HEK293T (cell line): ENCODE measurements at regions not wholly inside any gene's neighbourhood (a gene's known extent, or its start where the extent isn't known, plus 50 kb on each side); places are given as distances from the start of the nearest gene placed in this dataset.

Experiments used
- CTCF ChIA-PET: fragments of 350-600 bp; formaldehyde crosslinking; extraction: SDS; loops from one replicate; lab custom pipeline; 2021; ENCODE audit warnings: antibody characterized with exemption, inconsistent platforms; lab: Yijun Ruan, JAX
- POLR2A ChIA-PET: fragments of 350-600 bp; formaldehyde crosslinking; extraction: SDS; loops from one replicate; lab custom pipeline; 2020; ENCODE audit warnings: antibody characterized with exemption, inconsistent platforms; lab: Yijun Ruan, JAX
- DNase-seq: peaks from one replicate; pipeline ENCODE4 v3.0.0; 2012; ENCODE audit warnings: mixed read lengths; ENCODE audit errors: extremely low spot score
- ARNT ChIP-seq: fragments of 450-650 bp; IDR thresholded peaks from 2 replicates; pipeline ENCODE4 v1.6.1; 2017; ENCODE audit warnings: mild to moderate bottlenecking
- BHLHE40 ChIP-seq: fragments of 450-650 bp; IDR thresholded peaks from 2 replicates; pipeline ENCODE4 v1.6.1; 2016; ENCODE audit warnings: mild to moderate bottlenecking, moderate library complexity, borderline replicate concordance
- CTBP1 ChIP-seq: fragments of 450-650 bp; IDR thresholded peaks from 2 replicates; pipeline ENCODE4 v1.6.1; 2016; ENCODE audit warnings: borderline replicate concordance
- ELF4 ChIP-seq: fragments of 450-650 bp; IDR thresholded peaks from 2 replicates; pipeline ENCODE4 v1.6.1; 2017; ENCODE audit warnings: antibody characterized with exemption
- FOXA1 ChIP-seq: fragments of 450-650 bp; IDR thresholded peaks from 2 replicates; pipeline ENCODE4 v1.6.1; 2016; ENCODE audit warnings: mild to moderate bottlenecking
- FOXK2 ChIP-seq: fragments of 450-650 bp; IDR thresholded peaks from 2 replicates; pipeline ENCODE4 v1.6.1; 2016; ENCODE audit warnings: mild to moderate bottlenecking
- FOXM1 ChIP-seq: fragments of 450-650 bp; IDR thresholded peaks from 2 replicates; pipeline ENCODE4 v1.6.1; 2017; ENCODE audit warnings: mild to moderate bottlenecking, borderline replicate concordance
- HDGF ChIP-seq: fragments of 450-650 bp; IDR thresholded peaks from 2 replicates; pipeline ENCODE4 v1.6.1; 2017; ENCODE audit warnings: antibody characterized with exemption, borderline replicate concordance
- L3MBTL2 ChIP-seq: fragments of 450-650 bp; conservative IDR thresholded peaks from 2 replicates; pipeline ENCODE4 v1.6.1; 2016; ENCODE audit warnings: mild to moderate bottlenecking
- LEF1 ChIP-seq: fragments of 450-650 bp; IDR thresholded peaks from 2 replicates; pipeline ENCODE4 v1.6.1; 2017; ENCODE audit warnings: mild to moderate bottlenecking, borderline replicate concordance
- NFRKB ChIP-seq: fragments of 450-650 bp; IDR thresholded peaks from 2 replicates; pipeline ENCODE4 v1.6.1; 2016; ENCODE audit warnings: mild to moderate bottlenecking, moderate library complexity
- PKNOX1 ChIP-seq: fragments of 450-650 bp; IDR thresholded peaks from 2 replicates; pipeline ENCODE4 v1.6.1; 2016
- SP1 ChIP-seq: fragments of 450-650 bp; IDR thresholded peaks from 2 replicates; pipeline ENCODE4 v1.6.1; 2017
- SUZ12 ChIP-seq: fragments of 450-650 bp; IDR thresholded peaks from 2 replicates; pipeline ENCODE4 v1.6.1; 2016; ENCODE audit warnings: mild to moderate bottlenecking
- TARDBP ChIP-seq: fragments of 450-650 bp; IDR thresholded peaks from 2 replicates; pipeline ENCODE4 v1.6.1; 2016
- ZNF384 ChIP-seq: fragments of 450-650 bp; IDR thresholded peaks from 2 replicates; pipeline ENCODE4 v1.6.1; 2016

GRCh38 chr12:90153827-90154226, 445.2 kb upstream of the ATP2B1 start:
- TF ChIP-seq TARDBP (no peak), FOXM1 (no peak), LEF1 (no peak), SP1 (no peak), PKNOX1 (no peak), BHLHE40 (no peak), ELF4 (no peak), NFRKB (no peak)
- ChIA-PET POLR2A (no interaction called here), CTCF (no interaction called here)
- DNase-seq = no peak

GRCh38 chr12:90152897-90153624, 444.4 kb upstream of the ATP2B1 start:
- ChIA-PET POLR2A (no interaction called here), CTCF (no interaction called here)
- TF ChIP-seq ELF4 (no peak), SUZ12 (no peak), FOXK2 (no peak)
- no peak for DNase-seq

GRCh38 chr12:90151491-90152015, 442.9 kb upstream of the ATP2B1 start:
- CTCF ChIA-PET = no interaction called here
- no peak for TF ChIP-seq LEF1
- no peak for TF ChIP-seq ZNF384
- no peak for TF ChIP-seq BHLHE40
- TF ChIP-seq L3MBTL2 = no peak
- TF ChIP-seq ARNT = no peak
- no peak for TF ChIP-seq CTBP1
- no peak for TF ChIP-seq PKNOX1
- TF ChIP-seq SUZ12 = no peak
- TF ChIP-seq FOXM1 = no peak
- no peak for TF ChIP-seq NFRKB
- TF ChIP-seq ELF4 = no peak
- POLR2A ChIA-PET = no interaction called here
- no peak for DNase-seq

GRCh38 chr12:90149453-90149852, 440.8 kb upstream of the ATP2B1 start:
- ChIA-PET POLR2A (no interaction called here), CTCF (no interaction called here)
- TF ChIP-seq TARDBP = no peak
- no peak for TF ChIP-seq CTBP1
- TF ChIP-seq BHLHE40 = no peak
- no peak for TF ChIP-seq FOXK2
- TF ChIP-seq PKNOX1 = no peak
- TF ChIP-seq FOXM1 = no peak
- no peak for TF ChIP-seq HDGF
- no peak for TF ChIP-seq ELF4
- no peak for TF ChIP-seq FOXA1
- no peak for DNase-seq

- ChIA-PET CTCF (no interaction called here), POLR2A (no interaction called here)
- TF ChIP-seq ZNF384 (no peak), HDGF (no peak), TARDBP (no peak), ARNT (no peak), FOXK2 (no peak)
- no peak for DNase-seq
Measured at GRCh38 chr12:90129366-90130030, 420.9 kb upstream of the ATP2B1 start.

GRCh38 chr12:90128526-90128925, 419.9 kb upstream of the ATP2B1 start:
- DNase-seq = no peak
- CTCF ChIA-PET = interaction anchor here (0.6 kb wide), 1 partner anchor 356 kb away, joined by 3 read pairs; no protein-coding TSS in a partner anchor
- POLR2A ChIA-PET = no interaction called here
- TF ChIP-seq FOXM1 (no peak), ELF4 (no peak), L3MBTL2 (no peak), ZNF384 (no peak), NFRKB (no peak), SP1 (no peak), CTBP1 (no peak)

GRCh38 chr12:90126125-90126524, 417.5 kb upstream of the ATP2B1 start:
- CTCF ChIA-PET = no interaction called here
- TF ChIP-seq TARDBP = no peak
- no peak for TF ChIP-seq FOXK2
- TF ChIP-seq ZNF384 = no peak
- no peak for TF ChIP-seq FOXA1
- no peak for TF ChIP-seq NFRKB
- TF ChIP-seq L3MBTL2 = no peak
- no peak for TF ChIP-seq SP1
- TF ChIP-seq PKNOX1 = no peak
- TF ChIP-seq FOXM1 = no peak
- TF ChIP-seq ARNT = no peak
- no peak for TF ChIP-seq LEF1
- no peak for TF ChIP-seq BHLHE40
- TF ChIP-seq ELF4 = no peak
- TF ChIP-seq SUZ12 = no peak
- TF ChIP-seq HDGF = no peak
- no peak for TF ChIP-seq CTBP1
- POLR2A ChIA-PET = no interaction called here
- DNase-seq = no peak
